ENCODE measurements at regions not wholly inside any gene's neighbourhood (a gene's known extent, or its start where the extent isn't known, plus 50 kb on each side); places are given as distances from the start of the nearest gene placed in this dataset.

- Histone ChIP-seq H3F3A (ENCODE audit: low read depth) (no peaks in the 10 kb centered on the region), H3K36me3 (ENCODE audit: insufficient read depth, low read length) (no peaks in the 10 kb centered on the region), H3K4me2 (ENCODE audit: low read depth, low read length, poor library complexity, severe bottlenecking) (no peak overlapping the region), H3K4me3 (ENCODE audit: low read length, poor library complexity, severe bottlenecking) (no peak overlapping the region), H3K27me3 (ENCODE audit: insufficient read depth, low read length, poor library complexity, severe bottlenecking) (no peaks in the 10 kb centered on the region), H3K79me2 (ENCODE audit: insufficient read depth, low read length) (no peaks in the 10 kb centered on the region), H3K9me3 (ENCODE audit: insufficient read depth, low read depth, low read length) (no peaks in the 10 kb centered on the region), H3K4me1 (ENCODE audit: insufficient read depth, low read length, poor library complexity, severe bottlenecking) (no peaks in the 10 kb centered on the region), H4K20me1 (ENCODE audit: insufficient read depth, low read length, poor library complexity, severe bottlenecking) (no peaks in the 10 kb centered on the region), H3K9ac (ENCODE audit: low read depth, low read length, poor library complexity, severe bottlenecking) (no peak overlapping the region), H3K9me2 (replicated peaks; ENCODE audit: low read depth, low read length) (no peaks in the 10 kb centered on the region), H2AFZ (ENCODE audit: low read length) (no peak overlapping the region)
- no peak for TF ChIP-seq CTCF (conservative IDR thresholded peaks at IDR 0.05; ENCODE audit: low read length)
- TF ChIP-seq EZH2phosphoT487 (IDR thresholded peaks at IDR 0.05; ENCODE audit: borderline replicate concordance): no peak
Measured at GRCh38 chr7:49327155-49327554, 402.8 kb downstream of the CDC14C start.

GRCh38 chr7:49333180-49333881 is 409.0 kb downstream of the CDC14C start:
- TF ChIP-seq CTCF (conservative IDR thresholded peaks at IDR 0.05; ENCODE audit: low read length): no peak
- TF ChIP-seq EZH2phosphoT487 (IDR thresholded peaks at IDR 0.05; ENCODE audit: borderline replicate concordance): no peak
- Histone ChIP-seq H3K27me3 (ENCODE audit: insufficient read depth, low read length, poor library complexity, severe bottlenecking) (no peaks in the 10 kb centered on the region), H3K4me1 (ENCODE audit: insufficient read depth, low read length, poor library complexity, severe bottlenecking) (no peaks in the 10 kb centered on the region), H3K4me3 (ENCODE audit: low read length, poor library complexity, severe bottlenecking) (no peak overlapping the region), H3K36me3 (ENCODE audit: insufficient read depth, low read length) (no peaks in the 10 kb centered on the region), H3K9me3 (ENCODE audit: insufficient read depth, low read depth, low read length) (no peaks in the 10 kb centered on the region), H2AFZ (ENCODE audit: low read length) (no peak overlapping the region), H3K79me2 (ENCODE audit: insufficient read depth, low read length) (no peaks in the 10 kb centered on the region), H3F3A (ENCODE audit: low read depth) (no peaks in the 10 kb centered on the region), H3K4me2 (ENCODE audit: low read depth, low read length, poor library complexity, severe bottlenecking) (no peak overlapping the region), H4K20me1 (ENCODE audit: insufficient read depth, low read length, poor library complexity, severe bottlenecking) (no peaks in the 10 kb centered on the region), H3K9me2 (replicated peaks; ENCODE audit: low read depth, low read length) (no peaks in the 10 kb centered on the region), H3K9ac (ENCODE audit: low read depth, low read length, poor library complexity, severe bottlenecking) (no peak overlapping the region)

- Histone ChIP-seq H3K9me3 (ENCODE audit: insufficient read depth, low read depth, low read length) (no peaks in the 10 kb centered on the region), H3K4me2 (ENCODE audit: low read depth, low read length, poor library complexity, severe bottlenecking) (no peak overlapping the region), H3K79me2 (ENCODE audit: insufficient read depth, low read length) (no peaks in the 10 kb centered on the region), H3F3A (ENCODE audit: low read depth) (no peaks in the 10 kb centered on the region), H3K9ac (ENCODE audit: low read depth, low read length, poor library complexity, severe bottlenecking) (no peak overlapping the region), H3K36me3 (ENCODE audit: insufficient read depth, low read length) (no peaks in the 10 kb centered on the region), H4K20me1 (ENCODE audit: insufficient read depth, low read length, poor library complexity, severe bottlenecking) (no peaks in the 10 kb centered on the region), H3K4me1 (ENCODE audit: insufficient read depth, low read length, poor library complexity, severe bottlenecking) (no peaks in the 10 kb centered on the region), H3K9me2 (replicated peaks; ENCODE audit: low read depth, low read length) (no peaks in the 10 kb centered on the region), H2AFZ (ENCODE audit: low read length) (no peak overlapping the region), H3K4me3 (ENCODE audit: low read length, poor library complexity, severe bottlenecking) (no peak overlapping the region), H3K27me3 (ENCODE audit: insufficient read depth, low read length, poor library complexity, severe bottlenecking) (no peaks in the 10 kb centered on the region)
- TF ChIP-seq EZH2phosphoT487 (IDR thresholded peaks at IDR 0.05; ENCODE audit: borderline replicate concordance) (no peak), CTCF (conservative IDR thresholded peaks at IDR 0.05; ENCODE audit: low read length) (no peak)
Measured at GRCh38 chr7:49341849-49342248, 417.5 kb downstream of the CDC14C start.

All from Loucy (cell line).